ENCODE measurements at regions not wholly inside any gene's neighbourhood (a gene's known extent, or its start where the extent isn't known, plus 50 kb on each side); places are given as distances from the start of the nearest gene placed in this dataset.

DNA sequence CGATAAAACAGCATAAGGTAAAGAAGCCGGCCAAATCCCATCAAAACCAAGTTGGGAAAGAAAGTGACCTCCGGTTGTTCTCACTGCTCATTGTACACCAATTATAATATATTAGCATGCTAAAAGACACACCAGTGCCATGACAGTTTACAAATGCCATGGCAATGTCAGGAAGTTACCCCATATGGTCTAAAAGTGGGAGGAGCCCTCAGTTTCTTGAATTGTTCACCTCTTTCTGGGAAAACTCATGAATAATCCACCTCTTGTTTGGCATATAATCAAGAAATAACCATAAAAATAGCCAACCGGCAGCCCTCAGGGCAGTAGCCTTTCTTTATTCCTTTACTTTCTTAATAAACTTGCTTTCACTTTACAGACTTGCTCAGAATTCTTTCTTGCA is 544.9 kb upstream of the SETBP1 start:
- no peaks in the 10 kb centered on the region for H3K36me3 ChIP-seq (replicated peaks in 1 of 2; ENCODE audit: control insufficient read depth in 2 of 2, insufficient read depth in 2 of 2, low read length in 2 of 2)
- H3K4me1 ChIP-seq (ENCODE audit: control insufficient read depth in 2 of 2, insufficient read depth in 1 of 2, low read depth in 1 of 2, low read length in 2 of 2), result no peaks in the 10 kb centered on the region
- H3K27me3 ChIP-seq (ENCODE audit: control insufficient read depth in 3 of 3, insufficient read depth in 3 of 3, low read depth in 1 of 3, low read length in 3 of 3), result no peaks in the 10 kb centered on the region
- WGBS, 2 donors (ENCODE audit: extremely low coverage in 2 of 2, insufficient read length in 2 of 2, insufficient replicate concordance in 1 of 2), result no CpG with 5 or more reads among the region's 4 CpGs
- H2BK120ac ChIP-seq (ENCODE audit: low read depth, low read length), result no peak overlapping the region
- H3K4ac ChIP-seq (ENCODE audit: low read length), result no peak overlapping the region
- no peak overlapping the region for H3K18ac ChIP-seq (ENCODE audit: low read length)
- no peak overlapping the region for H3K14ac ChIP-seq (ENCODE audit: low read length)
- no peak overlapping the region for H3K4me2 ChIP-seq (ENCODE audit: insufficient read depth, low read length, poor library complexity, severe bottlenecking)
- no peaks in the 10 kb centered on the region for H3K79me1 ChIP-seq (ENCODE audit: low read depth, low read length)
- no peak overlapping the region for H2BK5ac ChIP-seq (ENCODE audit: low read length)
- H2BK15ac ChIP-seq (ENCODE audit: low read length), result no peak overlapping the region
- no peak overlapping the region for H3K23ac ChIP-seq (ENCODE audit: low read depth, low read length, poor library complexity)
- no peak overlapping the region for H4K91ac ChIP-seq (ENCODE audit: low read depth, low read length, poor library complexity)
- no peak overlapping the region for H3K4me3 ChIP-seq (ENCODE audit: low read length in 2 of 2)
- H3K9ac ChIP-seq (ENCODE audit: low read depth, low read length, poor library complexity), result no peak overlapping the region
- DNase-seq (ENCODE audit: low spot score), result no peak
- no peak overlapping the region for H2AK5ac ChIP-seq (ENCODE audit: low read depth, low read length)
- no peak overlapping the region for H2BK12ac ChIP-seq (ENCODE audit: low read length)
- no peak overlapping the region for H4K8ac ChIP-seq (ENCODE audit: low read depth, low read length)
- no peak overlapping the region for H2AFZ ChIP-seq (ENCODE audit: low read length)
- no peaks in the 10 kb centered on the region for H3K9me3 ChIP-seq (replicated peaks in 1 of 2; ENCODE audit: control insufficient read depth in 2 of 2, insufficient read depth in 1 of 2, low read depth in 1 of 2, low read length in 2 of 2)
- no peak overlapping the region for H3K27ac ChIP-seq (replicated peaks; ENCODE audit: low read length)

DNA sequence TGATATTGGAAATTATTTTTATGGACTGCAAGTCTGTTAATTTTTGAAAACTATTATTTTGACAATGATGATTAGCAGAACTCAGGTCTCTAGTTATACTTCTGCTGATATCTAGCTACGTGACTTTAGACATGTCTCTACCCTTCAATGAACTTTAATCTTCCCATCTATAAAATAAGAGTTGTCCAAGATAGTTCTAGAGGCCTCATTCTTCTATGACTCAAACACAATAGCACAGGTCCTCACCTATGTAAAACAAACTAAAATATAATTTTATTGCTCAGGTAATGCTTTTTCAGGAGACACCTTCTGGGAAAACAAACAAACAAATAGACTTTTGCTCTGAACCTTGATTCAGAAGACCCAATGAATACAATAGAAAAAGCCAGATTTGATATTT is 544.4 kb upstream of the SETBP1 start:
- no peak overlapping the region for H2BK15ac ChIP-seq (ENCODE audit: low read length)
- no peak overlapping the region for H3K14ac ChIP-seq (ENCODE audit: low read length)
- H4K91ac ChIP-seq (ENCODE audit: low read depth, low read length, poor library complexity), result no peak overlapping the region
- no peak overlapping the region for H2AK5ac ChIP-seq (ENCODE audit: low read depth, low read length)
- H3K4ac ChIP-seq (ENCODE audit: low read length), result no peak overlapping the region
- H2BK12ac ChIP-seq (ENCODE audit: low read length), result no peak overlapping the region
- no peaks in the 10 kb centered on the region for H3K79me1 ChIP-seq (ENCODE audit: low read depth, low read length)
- no CpG with 5 or more reads among the region's 1 CpG for WGBS, 2 donors (ENCODE audit: extremely low coverage in 2 of 2, insufficient read length in 2 of 2, insufficient replicate concordance in 1 of 2)
- no peaks in the 10 kb centered on the region for H3K36me3 ChIP-seq (replicated peaks in 1 of 2; ENCODE audit: control insufficient read depth in 2 of 2, insufficient read depth in 2 of 2, low read length in 2 of 2)
- H4K8ac ChIP-seq (ENCODE audit: low read depth, low read length), result no peak overlapping the region
- no peak overlapping the region for H3K9ac ChIP-seq (ENCODE audit: low read depth, low read length, poor library complexity)
- no peak overlapping the region for H2AFZ ChIP-seq (ENCODE audit: low read length)
- H3K9me3 ChIP-seq (replicated peaks in 1 of 2; ENCODE audit: control insufficient read depth in 2 of 2, insufficient read depth in 1 of 2, low read depth in 1 of 2, low read length in 2 of 2), result no peaks in the 10 kb centered on the region
- no peaks in the 10 kb centered on the region for H3K27me3 ChIP-seq (ENCODE audit: control insufficient read depth in 3 of 3, insufficient read depth in 3 of 3, low read depth in 1 of 3, low read length in 3 of 3)
- no peak overlapping the region for H2BK5ac ChIP-seq (ENCODE audit: low read length)
- no peak overlapping the region for H2BK120ac ChIP-seq (ENCODE audit: low read depth, low read length)
- H3K18ac ChIP-seq (ENCODE audit: low read length), result no peak overlapping the region
- DNase-seq (ENCODE audit: low spot score), result no peak
- no peak overlapping the region for H3K4me3 ChIP-seq (ENCODE audit: low read length in 2 of 2)
- H3K4me2 ChIP-seq (ENCODE audit: insufficient read depth, low read length, poor library complexity, severe bottlenecking), result no peak overlapping the region
- H3K4me1 ChIP-seq (ENCODE audit: control insufficient read depth in 2 of 2, insufficient read depth in 1 of 2, low read depth in 1 of 2, low read length in 2 of 2), result no peaks in the 10 kb centered on the region
- no peak overlapping the region for H3K23ac ChIP-seq (ENCODE audit: low read depth, low read length, poor library complexity)
- no peak overlapping the region for H3K27ac ChIP-seq (replicated peaks; ENCODE audit: low read length)

DNA sequence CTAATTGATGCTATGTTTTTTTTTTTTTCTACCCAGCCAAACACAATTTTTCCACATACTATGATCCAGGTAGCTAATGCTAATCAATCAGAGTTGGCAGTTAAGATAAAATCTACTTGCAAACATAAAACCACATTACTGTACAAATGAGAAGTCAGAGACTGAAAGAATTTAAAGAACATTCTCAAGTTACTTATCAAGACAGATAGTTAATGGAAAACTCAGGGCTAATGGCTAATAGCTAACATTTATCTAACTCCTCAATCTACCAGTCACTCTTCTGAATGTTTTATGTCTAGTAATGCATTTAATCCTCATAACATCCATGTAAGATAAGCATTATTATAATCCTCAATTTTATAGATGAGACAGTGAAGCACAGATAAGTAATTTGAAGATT is 537.6 kb upstream of the SETBP1 start:
- H3K18ac ChIP-seq (ENCODE audit: low read length), result no peak overlapping the region
- H3K9ac ChIP-seq (ENCODE audit: low read depth, low read length, poor library complexity), result no peak overlapping the region
- no peak overlapping the region for H3K23ac ChIP-seq (ENCODE audit: low read depth, low read length, poor library complexity)
- H2AK5ac ChIP-seq (ENCODE audit: low read depth, low read length), result no peak overlapping the region
- no peak overlapping the region for H3K14ac ChIP-seq (ENCODE audit: low read length)
- no peaks in the 10 kb centered on the region for H3K9me3 ChIP-seq (replicated peaks in 1 of 2; ENCODE audit: control insufficient read depth in 2 of 2, insufficient read depth in 1 of 2, low read depth in 1 of 2, low read length in 2 of 2)
- DNase-seq (ENCODE audit: low spot score), result no peak
- no peak overlapping the region for H2BK12ac ChIP-seq (ENCODE audit: low read length)
- no peaks in the 10 kb centered on the region for H3K4me1 ChIP-seq (ENCODE audit: control insufficient read depth in 2 of 2, insufficient read depth in 1 of 2, low read depth in 1 of 2, low read length in 2 of 2)
- no peak overlapping the region for H2AFZ ChIP-seq (ENCODE audit: low read length)
- H4K8ac ChIP-seq (ENCODE audit: low read depth, low read length), result no peak overlapping the region
- no peak overlapping the region for H3K4me2 ChIP-seq (ENCODE audit: insufficient read depth, low read length, poor library complexity, severe bottlenecking)
- H3K4me3 ChIP-seq (ENCODE audit: low read length in 2 of 2), result no peak overlapping the region
- no peak overlapping the region for H4K91ac ChIP-seq (ENCODE audit: low read depth, low read length, poor library complexity)
- H2BK120ac ChIP-seq (ENCODE audit: low read depth, low read length), result no peak overlapping the region
- no peak overlapping the region for H2BK15ac ChIP-seq (ENCODE audit: low read length)
- no peaks in the 10 kb centered on the region for H3K36me3 ChIP-seq (replicated peaks in 1 of 2; ENCODE audit: control insufficient read depth in 2 of 2, insufficient read depth in 2 of 2, low read length in 2 of 2)
- no peaks in the 10 kb centered on the region for H3K27me3 ChIP-seq (ENCODE audit: control insufficient read depth in 3 of 3, insufficient read depth in 3 of 3, low read depth in 1 of 3, low read length in 3 of 3)
- no peaks in the 10 kb centered on the region for H3K79me1 ChIP-seq (ENCODE audit: low read depth, low read length)
- H3K27ac ChIP-seq (replicated peaks; ENCODE audit: low read length), result no peak overlapping the region
- H3K4ac ChIP-seq (ENCODE audit: low read length), result no peak overlapping the region
- no peak overlapping the region for H2BK5ac ChIP-seq (ENCODE audit: low read length)

DNA sequence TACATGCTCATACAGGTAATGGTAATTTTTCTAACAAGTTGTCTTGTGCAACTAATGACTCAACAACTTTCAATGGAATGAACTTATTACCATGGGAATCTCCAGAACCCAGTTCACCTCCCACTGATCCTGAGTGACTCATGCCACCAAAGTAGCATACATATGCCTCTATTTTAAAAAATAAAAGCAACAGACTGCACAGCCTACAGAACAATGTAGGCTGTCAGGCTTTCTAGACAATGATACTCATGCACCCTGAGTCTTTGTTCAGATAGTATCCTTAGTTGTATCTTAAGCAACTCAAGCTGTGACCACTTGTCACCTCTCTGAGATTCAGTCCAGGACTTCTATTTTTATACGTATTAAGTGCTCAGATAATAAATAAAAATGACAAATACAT is 531.0 kb upstream of the SETBP1 start:
- Histone ChIP-seq H2BK5ac (ENCODE audit: low read length) (no peak overlapping the region), H2AFZ (ENCODE audit: low read length) (no peak overlapping the region), H3K4me2 (ENCODE audit: insufficient read depth, low read length, poor library complexity, severe bottlenecking) (no peak overlapping the region), H3K18ac (ENCODE audit: low read length) (no peak overlapping the region), H2AK5ac (ENCODE audit: low read depth, low read length) (no peak overlapping the region), H3K23ac (ENCODE audit: low read depth, low read length, poor library complexity) (no peak overlapping the region), H2BK15ac (ENCODE audit: low read length) (no peak overlapping the region), H3K27me3 (ENCODE audit: control insufficient read depth in 3 of 3, insufficient read depth in 3 of 3, low read depth in 1 of 3, low read length in 3 of 3) (no peaks in the 10 kb centered on the region), H4K91ac (ENCODE audit: low read depth, low read length, poor library complexity) (no peak overlapping the region), H3K79me1 (ENCODE audit: low read depth, low read length) (no peaks in the 10 kb centered on the region), H3K9me3 (replicated peaks in 1 of 2; ENCODE audit: control insufficient read depth in 2 of 2, insufficient read depth in 1 of 2, low read depth in 1 of 2, low read length in 2 of 2) (no peaks in the 10 kb centered on the region), H3K4me1 (ENCODE audit: control insufficient read depth in 2 of 2, insufficient read depth in 1 of 2, low read depth in 1 of 2, low read length in 2 of 2) (peaks cover 0 to 7% of the 10 kb centered on the region in 2 donors), H2BK120ac (ENCODE audit: low read depth, low read length) (no peak overlapping the region), H3K4me3 (ENCODE audit: low read length in 2 of 2) (no peak overlapping the region), H3K14ac (ENCODE audit: low read length) (no peak overlapping the region), H3K36me3 (replicated peaks in 1 of 2; ENCODE audit: control insufficient read depth in 2 of 2, insufficient read depth in 2 of 2, low read length in 2 of 2) (no peaks in the 10 kb centered on the region), H3K9ac (ENCODE audit: low read depth, low read length, poor library complexity) (no peak overlapping the region), H3K27ac (replicated peaks; ENCODE audit: low read length) (no peak overlapping the region), H4K8ac (ENCODE audit: low read depth, low read length) (no peak overlapping the region), H3K4ac (ENCODE audit: low read length) (no peak overlapping the region), H2BK12ac (ENCODE audit: low read length) (no peak overlapping the region)
- DNase-seq (ENCODE audit: low spot score), result no peak
- whole genome bisulfite sequencing, 2 donors (ENCODE audit: extremely low coverage in 2 of 2, insufficient read length in 2 of 2, insufficient replicate concordance in 1 of 2), result no CpG with 5 or more reads among the region's 1 CpG
